ENCODE measurements at regions not wholly inside any gene's neighbourhood (a gene's known extent, or its start where the extent isn't known, plus 50 kb on each side); places are given as distances from the start of the nearest gene placed in this dataset.

DNA sequence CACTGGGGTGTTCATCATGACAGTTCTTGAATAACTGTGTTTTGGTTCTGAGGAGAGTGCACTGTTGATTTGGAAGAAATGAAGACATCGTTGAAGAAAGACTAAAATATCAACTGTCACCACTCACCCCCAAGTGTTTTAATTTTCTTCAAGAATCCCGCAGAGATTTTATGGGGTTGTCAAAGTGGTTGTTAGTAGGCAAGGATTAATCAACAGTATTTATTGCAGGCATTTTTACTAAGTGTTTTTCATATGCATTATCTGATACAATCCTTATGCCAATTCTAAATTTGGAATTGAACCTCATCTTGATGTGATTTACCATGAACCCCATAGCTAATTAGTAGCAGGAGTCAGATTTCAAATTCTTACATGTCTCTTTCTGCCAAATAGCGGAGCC is 63.7 kb upstream of the OBI1 start:
- TF ChIP-seq, protein P1, sequence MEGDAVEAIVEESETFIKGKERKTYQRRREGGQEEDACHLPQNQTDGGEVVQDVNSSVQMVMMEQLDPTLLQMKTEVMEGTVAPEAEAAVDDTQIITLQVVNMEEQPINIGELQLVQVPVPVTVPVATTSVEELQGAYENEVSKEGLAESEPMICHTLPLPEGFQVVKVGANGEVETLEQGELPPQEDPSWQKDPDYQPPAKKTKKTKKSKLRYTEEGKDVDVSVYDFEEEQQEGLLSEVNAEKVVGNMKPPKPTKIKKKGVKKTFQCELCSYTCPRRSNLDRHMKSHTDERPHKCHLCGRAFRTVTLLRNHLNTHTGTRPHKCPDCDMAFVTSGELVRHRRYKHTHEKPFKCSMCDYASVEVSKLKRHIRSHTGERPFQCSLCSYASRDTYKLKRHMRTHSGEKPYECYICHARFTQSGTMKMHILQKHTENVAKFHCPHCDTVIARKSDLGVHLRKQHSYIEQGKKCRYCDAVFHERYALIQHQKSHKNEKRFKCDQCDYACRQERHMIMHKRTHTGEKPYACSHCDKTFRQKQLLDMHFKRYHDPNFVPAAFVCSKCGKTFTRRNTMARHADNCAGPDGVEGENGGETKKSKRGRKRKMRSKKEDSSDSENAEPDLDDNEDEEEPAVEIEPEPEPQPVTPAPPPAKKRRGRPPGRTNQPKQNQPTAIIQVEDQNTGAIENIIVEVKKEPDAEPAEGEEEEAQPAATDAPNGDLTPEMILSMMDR (IDR thresholded peaks at IDR 0.05) = no peak
- TF ChIP-seq, protein P2, sequence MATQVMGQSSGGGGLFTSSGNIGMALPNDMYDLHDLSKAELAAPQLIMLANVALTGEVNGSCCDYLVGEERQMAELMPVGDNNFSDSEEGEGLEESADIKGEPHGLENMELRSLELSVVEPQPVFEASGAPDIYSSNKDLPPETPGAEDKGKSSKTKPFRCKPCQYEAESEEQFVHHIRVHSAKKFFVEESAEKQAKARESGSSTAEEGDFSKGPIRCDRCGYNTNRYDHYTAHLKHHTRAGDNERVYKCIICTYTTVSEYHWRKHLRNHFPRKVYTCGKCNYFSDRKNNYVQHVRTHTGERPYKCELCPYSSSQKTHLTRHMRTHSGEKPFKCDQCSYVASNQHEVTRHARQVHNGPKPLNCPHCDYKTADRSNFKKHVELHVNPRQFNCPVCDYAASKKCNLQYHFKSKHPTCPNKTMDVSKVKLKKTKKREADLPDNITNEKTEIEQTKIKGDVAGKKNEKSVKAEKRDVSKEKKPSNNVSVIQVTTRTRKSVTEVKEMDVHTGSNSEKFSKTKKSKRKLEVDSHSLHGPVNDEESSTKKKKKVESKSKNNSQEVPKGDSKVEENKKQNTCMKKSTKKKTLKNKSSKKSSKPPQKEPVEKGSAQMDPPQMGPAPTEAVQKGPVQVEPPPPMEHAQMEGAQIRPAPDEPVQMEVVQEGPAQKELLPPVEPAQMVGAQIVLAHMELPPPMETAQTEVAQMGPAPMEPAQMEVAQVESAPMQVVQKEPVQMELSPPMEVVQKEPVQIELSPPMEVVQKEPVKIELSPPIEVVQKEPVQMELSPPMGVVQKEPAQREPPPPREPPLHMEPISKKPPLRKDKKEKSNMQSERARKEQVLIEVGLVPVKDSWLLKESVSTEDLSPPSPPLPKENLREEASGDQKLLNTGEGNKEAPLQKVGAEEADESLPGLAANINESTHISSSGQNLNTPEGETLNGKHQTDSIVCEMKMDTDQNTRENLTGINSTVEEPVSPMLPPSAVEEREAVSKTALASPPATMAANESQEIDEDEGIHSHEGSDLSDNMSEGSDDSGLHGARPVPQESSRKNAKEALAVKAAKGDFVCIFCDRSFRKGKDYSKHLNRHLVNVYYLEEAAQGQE (IDR thresholded peaks at IDR 0.05; ENCODE audit: insufficient read depth in 1 of 2, low read depth in 2 of 2, low read length in 1 of 2) = no peak
- no peak for TF ChIP-seq SIN3A (IDR thresholded peaks at IDR 0.05; ENCODE audit: borderline replicate concordance, insufficient read depth, low read depth, low read length)

Data from Panc1 (cell line).